ENCODE measurements at regions not wholly inside any gene's neighbourhood (a gene's known extent, or its start where the extent isn't known, plus 50 kb on each side); places are given as distances from the start of the nearest gene placed in this dataset.

GRCh38 chr9:105928416-105928815 is 234.1 kb downstream of the TMEM38B start:
- TF ChIP-seq EZH2 (IDR thresholded peaks at IDR 0.05) (no peak), CTCF (IDR thresholded peaks at IDR 0.05) (no peak)

Measured in neural progenitor cell (in vitro differentiated cells).